GM12891 (cell line): ENCODE measurements at regions not wholly inside any gene's neighbourhood (a gene's known extent, or its start where the extent isn't known, plus 50 kb on each side); places are given as distances from the start of the nearest gene placed in this dataset.

Experiments
- DNase-seq: peaks from one replicate; pipeline ENCODE4 v3.0.0; 2011; ENCODE audit warnings: low spot score; ENCODE audit not compliant: insufficient read length
- FAIRE-seq: peaks from 2 replicates; lab custom pipeline; 2011; peaks lifted over from hg19 to GRCh38; lab: Jason Lieb, UNC
- PAX5 ChIP-seq: IDR thresholded peaks from 2 replicates; pipeline ENCODE4 v1.6.1; 2011; ENCODE audit warnings: low read length, moderate library complexity, mild to moderate bottlenecking; ENCODE audit not compliant: insufficient read depth, severe bottlenecking
- POLR2A ChIP-seq: IDR thresholded peaks from 2 replicates; pipeline ENCODE4 v1.6.1; 2011; ENCODE audit warnings: low read depth, low read length, control low read depth
- POLR2AphosphoS5 ChIP-seq: IDR thresholded peaks from 2 replicates; pipeline ENCODE4 v1.6.1; 2011; ENCODE audit warnings: low read depth, low read length, control low read depth
- POU2F2 ChIP-seq: IDR thresholded peaks from 2 replicates; pipeline ENCODE4 v1.6.1; 2011; ENCODE audit warnings: low read depth, mild to moderate bottlenecking, control low read depth, low read length, moderate library complexity
- SPI1 ChIP-seq: IDR thresholded peaks from 2 replicates; pipeline ENCODE4 v1.6.1; 2011; ENCODE audit warnings: low read depth, low read length, control low read depth
- TAF1 ChIP-seq: IDR thresholded peaks from 2 replicates; pipeline ENCODE4 v1.6.1; 2011; ENCODE audit warnings: low read depth, low read length, control low read depth

- DNase-seq, result no peak
- FAIRE-seq, result no peak
- TF ChIP-seq POU2F2 (no peak), SPI1 (no peak), TAF1 (no peak), POLR2AphosphoS5 (no peak), PAX5 (no peak), POLR2A (no peak)
These were observed 173.9 kb downstream of the FOXO1 start for GRCh38 chr13:40492511-40492910.

- no peak for DNase-seq
- TF ChIP-seq POLR2AphosphoS5 (no peak), TAF1 (no peak), POLR2A (no peak), SPI1 (no peak), POU2F2 (no peak)
- FAIRE-seq, result no peak
These were observed 171.9 kb downstream of the FOXO1 start for GRCh38 chr13:40494513-40494912.

DNA sequence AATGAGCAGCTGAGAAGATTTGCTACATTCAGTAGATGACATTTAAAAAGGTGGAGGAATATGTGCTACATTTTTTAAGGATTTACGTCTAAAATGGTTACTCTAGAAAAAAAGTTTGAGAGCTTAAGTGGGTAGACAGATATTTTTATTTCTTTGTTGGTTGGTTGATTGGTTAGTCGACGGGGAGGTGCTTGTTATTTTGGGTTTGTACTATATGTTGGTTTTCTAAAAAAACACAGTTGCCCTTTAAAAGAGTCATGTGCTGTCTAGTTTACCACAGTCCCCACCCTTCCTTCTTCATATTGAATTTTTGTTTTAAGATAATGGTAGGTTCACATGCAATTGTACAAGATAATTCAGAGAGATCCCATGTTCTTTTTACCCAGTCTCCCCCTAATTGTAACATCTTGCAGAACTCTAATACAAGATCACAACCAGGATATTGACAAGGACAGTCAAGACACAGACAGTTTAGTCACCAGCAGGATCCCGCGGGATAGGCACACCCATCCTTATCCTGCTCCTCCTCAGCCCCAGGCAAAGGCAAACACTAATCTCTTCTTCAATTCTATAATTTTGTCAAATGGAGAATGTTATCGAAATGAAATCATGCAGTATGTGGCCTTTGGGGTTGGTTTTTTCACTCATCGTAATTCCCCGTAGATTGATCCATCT, 171.4 kb downstream of the FOXO1 start:
- TF ChIP-seq POU2F2 (no peak), POLR2A (no peak), POLR2AphosphoS5 (no peak), PAX5 (no peak), TAF1 (no peak), SPI1 (no peak)
- DNase-seq (no peak), FAIRE-seq (no peak)

- no peak for FAIRE-seq
These were observed 170.8 kb downstream of the FOXO1 start for GRCh38 chr13:40495621-40496001.

DNA sequence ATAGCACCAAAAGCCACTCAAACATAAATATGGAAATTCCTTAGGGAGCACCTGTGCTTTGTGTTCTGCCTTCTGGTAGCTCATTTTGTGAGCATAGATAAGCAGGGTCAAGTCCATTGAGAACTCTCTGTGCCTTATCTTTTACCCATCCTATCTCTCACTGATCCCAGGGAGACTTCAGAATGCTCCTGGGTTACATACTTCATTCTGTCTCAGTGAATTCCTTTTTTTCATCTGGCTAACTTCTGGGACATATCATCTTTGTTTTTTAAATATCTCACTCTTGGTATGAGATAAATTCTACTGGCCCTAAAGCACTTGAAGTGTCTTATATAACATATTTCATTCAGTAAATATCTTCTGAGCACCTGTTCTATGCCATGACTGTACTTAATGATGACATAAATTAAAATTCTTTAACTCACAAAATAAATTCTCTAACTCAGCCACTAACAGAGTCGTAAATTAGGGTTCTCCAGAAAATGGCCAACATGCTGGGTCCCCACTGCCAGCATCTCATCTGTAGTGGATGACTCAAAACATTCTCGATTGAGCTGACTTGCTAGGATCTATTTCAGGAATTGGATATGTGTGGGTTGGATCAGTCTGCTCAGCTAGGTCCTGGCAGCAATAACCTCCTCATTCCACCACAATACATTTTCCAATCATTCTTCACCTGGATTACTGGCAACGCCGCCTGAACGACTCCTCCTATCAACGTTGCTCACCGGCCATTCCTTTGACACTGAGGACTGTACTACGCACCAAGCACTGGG, 170.2 kb downstream of the FOXO1 start:
- FAIRE-seq (no peak), DNase-seq (no peak)
- no peak for TF ChIP-seq POU2F2
- no peak for TF ChIP-seq SPI1
- no peak for TF ChIP-seq TAF1

More at GRCh38 chr13:40495621-40496001, 170.8 kb downstream of the FOXO1 start:
- TF ChIP-seq SPI1 (no peak), POLR2A (no peak), PAX5 (no peak), POLR2AphosphoS5 (no peak), TAF1 (no peak), POU2F2 (no peak)
- no peak for DNase-seq

DNA sequence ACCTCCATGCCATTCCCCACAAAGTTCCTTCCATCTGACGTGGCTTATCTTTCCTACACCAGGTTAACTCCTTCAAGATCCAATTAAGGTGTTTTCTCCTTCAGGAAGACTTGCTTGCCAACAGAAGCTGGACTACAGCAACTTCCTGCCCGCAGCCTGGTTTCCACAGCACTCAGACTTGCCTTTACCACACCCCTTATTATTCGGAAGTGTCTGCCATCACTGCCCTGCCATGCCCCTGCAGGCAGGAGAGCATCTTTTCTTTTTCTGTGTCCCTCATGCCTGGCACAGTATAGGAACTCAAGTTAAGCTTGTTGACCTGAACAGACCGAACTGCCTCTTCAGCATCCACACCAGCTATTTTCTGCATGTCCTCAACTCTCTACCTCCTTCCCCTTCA, 168.0 kb downstream of the FOXO1 start:
- TF ChIP-seq PAX5, result no peak
- TF ChIP-seq SPI1, result no peak
- TF ChIP-seq POLR2AphosphoS5, result no peak
- no peak for TF ChIP-seq POLR2A
- TF ChIP-seq POU2F2, result no peak
- TF ChIP-seq TAF1, result no peak
- FAIRE-seq (no peak), DNase-seq (no peak)

DNA sequence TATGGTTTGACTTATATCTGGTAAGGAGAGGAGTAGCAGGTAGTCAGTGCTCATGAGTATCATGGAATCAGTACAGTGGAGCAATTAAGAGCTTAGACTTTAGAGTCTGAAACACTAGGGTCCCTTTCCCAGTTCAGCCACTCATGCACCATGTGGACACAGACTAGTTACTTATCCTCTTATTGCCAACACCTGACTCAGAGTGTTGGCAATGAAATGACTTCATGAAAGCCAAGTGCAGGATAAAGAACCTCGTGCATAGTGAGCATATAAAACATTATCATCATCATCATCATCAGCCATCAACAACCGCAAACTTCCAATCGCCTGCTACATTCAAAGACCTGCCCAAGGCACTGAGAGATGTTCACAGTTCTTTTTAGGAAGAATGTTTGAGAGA, 164.2 kb downstream of the FOXO1 start:
- TF ChIP-seq PAX5, result no peak
- TF ChIP-seq POU2F2, result no peak
- TF ChIP-seq TAF1, result no peak
- no peak for TF ChIP-seq POLR2A
- no peak for TF ChIP-seq SPI1
- TF ChIP-seq POLR2AphosphoS5, result no peak
- no peak for DNase-seq
- FAIRE-seq, result no peak

- no peak for TF ChIP-seq POU2F2
- no peak for TF ChIP-seq POLR2AphosphoS5
- no peak for TF ChIP-seq SPI1
- TF ChIP-seq TAF1, result no peak
- no peak for TF ChIP-seq POLR2A
- TF ChIP-seq PAX5, result no peak
- FAIRE-seq, result no peak
These were observed 163.4 kb downstream of the FOXO1 start for GRCh38 chr13:40503011-40503410.

DNA sequence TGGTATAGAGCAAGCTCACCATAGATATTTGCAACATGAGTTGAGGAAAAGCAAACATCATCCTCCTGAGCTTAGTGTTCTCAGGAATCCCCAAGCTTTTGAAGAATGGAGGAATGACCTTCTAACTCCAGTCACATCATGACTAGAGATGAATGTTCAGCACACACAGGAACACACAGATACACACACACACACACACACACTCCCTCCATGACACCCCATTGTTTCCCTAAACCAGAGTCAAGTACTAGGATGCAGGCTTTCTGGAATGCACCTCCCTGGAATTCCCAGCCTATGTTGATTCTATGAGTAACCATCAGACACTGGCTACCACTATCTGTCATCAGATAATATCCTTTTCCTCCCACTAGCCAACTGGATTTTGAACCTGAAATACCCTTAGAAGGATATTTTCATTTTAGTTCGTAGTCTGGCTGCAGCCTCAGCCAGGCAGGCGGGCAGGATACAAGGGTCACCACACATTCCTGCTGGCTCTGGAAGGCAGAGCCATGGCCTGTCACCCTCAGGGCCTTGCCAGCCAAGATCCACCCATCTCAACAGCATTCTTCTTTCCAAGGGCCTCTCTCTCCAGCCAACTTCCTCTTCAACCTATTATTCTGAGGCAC, 162.4 kb downstream of the FOXO1 start:
- DNase-seq (no peak), FAIRE-seq (no peak)
- TF ChIP-seq SPI1, result no peak
- TF ChIP-seq PAX5, result no peak
- TF ChIP-seq POU2F2, result no peak
- TF ChIP-seq POLR2A, result no peak
- no peak for TF ChIP-seq POLR2AphosphoS5
- no peak for TF ChIP-seq TAF1

More at GRCh38 chr13:40503011-40503410, 163.4 kb downstream of the FOXO1 start:
- no peak for DNase-seq
